CD14-positive monocyte (primary cell): ENCODE measurements at regions not wholly inside any gene's neighbourhood (a gene's known extent, or its start where the extent isn't known, plus 50 kb on each side); places are given as distances from the start of the nearest gene placed in this dataset.

Experiments used
- DNase-seq, 3 donors: peaks; one replicate each; pipeline ENCODE4 v3.0.0-alpha.2; 2011 to 2022
- H2AFZ ChIP-seq: 2 replicates; pipeline ENCODE4 v1.6.0; 2012; ENCODE audit warnings: mild to moderate bottlenecking, low read depth, low read length, inconsistent platforms; ENCODE audit not compliant: insufficient read depth, poor library complexity, severe bottlenecking
- H3K27ac ChIP-seq, 2 donors: 1 replicate in 1 of 2; 2 replicates in 1 of 2; pipeline ENCODE4 v1.5.1; 2012 to 2013; ENCODE audit warnings: low read length in 2 of 2, control low read depth in 1 of 2, inconsistent platforms in 1 of 2, low read depth in 1 of 2, mild to moderate bottlenecking in 1 of 2
- H3K27me3 ChIP-seq, 2 donors: one replicate each; pipeline versions ENCODE4 v1.6.0 to v1.6.1; 2011 to 2013; ENCODE audit warnings: low read length in 2 of 2; ENCODE audit not compliant: control insufficient read depth in 2 of 2, insufficient read depth in 2 of 2
- H3K36me3 ChIP-seq, 2 donors: replicated peaks in 1 of 2; 1 replicate in 1 of 2; 2 replicates in 1 of 2; pipeline versions ENCODE4 v1.5.1 to v1.6.1; 2012 to 2013; ENCODE audit warnings: low read length in 2 of 2, control low read depth in 1 of 2, inconsistent platforms in 1 of 2, mild to moderate bottlenecking in 1 of 2; ENCODE audit not compliant: insufficient read depth in 2 of 2, control insufficient read depth in 1 of 2
- H3K4me1 ChIP-seq, 2 donors: 1 replicate in 1 of 2; 2 replicates in 1 of 2; pipeline versions ENCODE4 v1.5.1 to v1.6.1; 2012 to 2013; ENCODE audit warnings: low read length in 2 of 2, control low read depth in 1 of 2, inconsistent platforms in 1 of 2, mild to moderate bottlenecking in 1 of 2, moderate library complexity in 1 of 2; ENCODE audit not compliant: insufficient read depth in 2 of 2, control insufficient read depth in 1 of 2
- H3K4me2 ChIP-seq: replicated peaks from 2 replicates; pipeline ENCODE3; 2012; ENCODE audit warnings: low read length, moderate library complexity, mild to moderate bottlenecking; ENCODE audit not compliant: poor library complexity, severe bottlenecking; ENCODE audit errors: extremely low read depth
- H3K4me3 ChIP-seq, 3 experiments: fragments of 200-600 bp in 1 of 3; sonication (generic) in 1 of 3; replicated peaks in 1 of 3; 1 replicate in 2 of 3; 2 replicates in 1 of 3; pipeline ENCODE4 v1.5.1; 2011 to 2013; ENCODE audit warnings: low read length in 3 of 3, mild to moderate bottlenecking in 3 of 3, control low read depth in 2 of 3, low read depth in 2 of 3, inconsistent platforms in 1 of 3, moderate library complexity in 1 of 3
- H3K79me2 ChIP-seq: 2 replicates; pipeline ENCODE4 v1.6.0; 2012; ENCODE audit warnings: mild to moderate bottlenecking, control low read depth, inconsistent platforms, low read length, moderate library complexity; ENCODE audit not compliant: insufficient read depth
- H3K9ac ChIP-seq: 2 replicates; pipeline ENCODE4 v1.6.0; 2017; ENCODE audit warnings: low read length, mild to moderate bottlenecking; ENCODE audit not compliant: insufficient read depth, poor library complexity, severe bottlenecking
- H3K9me3 ChIP-seq, 2 donors: replicated peaks in 1 of 2; 1 replicate in 1 of 2; 2 replicates in 1 of 2; pipeline versions ENCODE4 v1.5.1 to v1.6.1; 2012 to 2013; ENCODE audit warnings: low read length in 2 of 2, control low read depth in 1 of 2; ENCODE audit not compliant: control insufficient read depth in 1 of 2, insufficient read depth in 1 of 2
- H4K20me1 ChIP-seq: 2 replicates; pipeline ENCODE4 v1.6.0; 2012; ENCODE audit warnings: mild to moderate bottlenecking, low read length, control low read depth, moderate library complexity; ENCODE audit not compliant: insufficient read depth
- H3K27ac Mint-ChIP-seq, 7 donors: one replicate each; pipeline ENCODE4 v1.8.0; 2020; ENCODE audit warnings: mild to moderate bottlenecking in 7 of 7, mixed read lengths in 7 of 7, moderate library complexity in 6 of 7, inconsistent platforms in 2 of 7
- H3K27me3 Mint-ChIP-seq, 3 donors: one replicate each; pipeline ENCODE4 v1.8.0; 2021 to 2022; ENCODE audit warnings: low read depth in 3 of 3, mild to moderate bottlenecking in 3 of 3, mixed read lengths in 3 of 3, moderate library complexity in 3 of 3, inconsistent platforms in 1 of 3
- H3K36me3 Mint-ChIP-seq, 2 donors: one replicate each; pipeline ENCODE4 v1.8.0; 2020; ENCODE audit warnings: mixed read lengths in 2 of 2, inconsistent platforms in 1 of 2, mild to moderate bottlenecking in 1 of 2
- H3K4me1 Mint-ChIP-seq: one replicate; pipeline ENCODE4 v1.8.0; 2020; ENCODE audit warnings: mild to moderate bottlenecking, mixed read lengths
- H3K4me3 Mint-ChIP-seq, 2 donors: one replicate each; pipeline ENCODE4 v1.8.0; 2020; ENCODE audit warnings: mild to moderate bottlenecking in 2 of 2, mixed read lengths in 2 of 2, moderate library complexity in 1 of 2
- H3K9me3 Mint-ChIP-seq, 7 donors: one replicate each; pipeline ENCODE4 v1.8.0; 2020 to 2022; ENCODE audit warnings: mixed read lengths in 7 of 7, mild to moderate bottlenecking in 6 of 7, moderate library complexity in 6 of 7, inconsistent platforms in 2 of 7
- CTCF ChIP-seq: fragments of 200-600 bp; IDR thresholded peaks from one replicate; pipeline ENCODE4 v1.8.0; 2022; ENCODE audit warnings: antibody characterized with exemption, mild to moderate bottlenecking
- WGBS: methylation state at CpG from one replicate; pipeline ENCODE4 v1.1.5; 2013; ENCODE audit warnings: missing lambda C conversion rate; ENCODE audit not compliant: insufficient coverage; 5-methylcytosine and 5-hydroxymethylcytosine counted together
- intact Hi-C, 2 donors: fragments of 100-400 bp; cut with micrococcal nuclease; formaldehyde crosslinking; loops; one replicate each; pipeline versions ENCODE4 v1.15.0 to v1.15.1; 2023

DNA sequence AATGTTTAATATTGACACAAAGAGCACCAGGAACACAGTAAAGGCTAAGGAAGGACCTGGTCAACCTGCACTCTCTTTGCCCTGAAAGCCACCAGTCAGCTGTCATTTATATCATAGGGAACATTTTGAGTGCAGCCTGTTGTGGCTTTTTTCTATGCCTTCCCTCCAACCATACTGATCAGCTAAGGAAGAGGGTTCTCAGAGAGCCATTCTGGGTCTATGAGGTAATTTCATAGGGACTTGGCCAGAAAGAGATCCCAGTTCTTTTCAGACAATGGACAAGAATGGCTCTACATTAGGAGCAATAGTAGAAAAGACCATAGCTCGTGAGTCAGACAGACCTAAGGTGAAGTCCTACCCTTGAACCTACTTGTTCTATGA is 132.8 kb downstream of the CCDC34 start:
- no peaks in the 10 kb centered on the region for H3K4me1 Mint-ChIP-seq
- intact Hi-C loops: no loop called here
- H3K4me2 ChIP-seq: no peak overlapping the region
- WGBS: no CpG with 5 or more reads among the region's 1 CpG
- peaks cover 0 to 6% (median 2%) of the 10 kb centered on the region in 7 donors for H3K9me3 Mint-ChIP-seq
- no peak for TF ChIP-seq CTCF
- H3K27me3 Mint-ChIP-seq: peaks cover 0 to 3% (median 1%) of the 10 kb centered on the region in 3 donors
- H3K9me3 ChIP-seq: no peaks in the 10 kb centered on the region
- H3K79me2 ChIP-seq: no peaks in the 10 kb centered on the region
- no peaks in the 10 kb centered on the region for H3K36me3 ChIP-seq
- no peak overlapping the region for H3K4me3 Mint-ChIP-seq
- H3K4me3 ChIP-seq: no peak overlapping the region
- H3K27ac ChIP-seq: no peak overlapping the region
- H3K9ac ChIP-seq: no peak overlapping the region
- H3K4me1 ChIP-seq: no peaks in the 10 kb centered on the region
- H2AFZ ChIP-seq: no peak overlapping the region
- H4K20me1 ChIP-seq: no peaks in the 10 kb centered on the region
- no peak for DNase-seq
- H3K27me3 ChIP-seq: no peaks in the 10 kb centered on the region
- peak overlapping the region in 1 of 7 donors; percentile 50 for H3K27ac Mint-ChIP-seq
- no peaks in the 10 kb centered on the region for H3K36me3 Mint-ChIP-seq

DNA sequence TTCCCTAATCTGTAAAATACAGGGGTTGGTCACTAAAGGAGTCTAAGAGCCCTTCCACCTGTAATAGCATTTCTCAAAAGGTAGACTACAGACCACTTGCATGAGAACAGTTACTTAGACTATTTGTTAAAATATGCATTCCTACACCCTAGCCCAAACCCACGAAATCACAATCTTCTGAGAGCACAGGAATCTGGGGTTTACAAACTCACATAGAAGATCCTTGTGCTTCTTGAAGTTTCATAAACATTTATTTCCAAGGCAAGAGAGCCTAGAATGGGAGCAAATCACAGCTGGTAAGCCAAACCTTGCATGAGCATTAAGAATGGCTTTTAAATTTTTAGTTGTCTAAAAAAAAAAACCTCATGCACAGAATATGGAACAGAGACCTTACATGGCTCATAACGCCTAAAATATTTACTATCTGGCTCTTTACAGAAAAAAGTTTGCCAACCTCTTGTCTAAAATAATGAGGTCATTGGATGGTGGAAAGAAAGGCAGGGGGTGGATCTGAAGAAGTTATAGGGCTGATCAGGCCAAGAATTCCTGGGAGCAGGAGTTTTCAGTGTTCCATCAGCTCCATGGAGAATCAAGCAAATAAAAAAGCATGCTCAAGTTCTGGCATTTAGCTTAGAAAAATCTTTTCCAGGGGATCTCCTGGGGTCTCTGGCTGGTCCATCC is 133.4 kb downstream of the CCDC34 start:
- Mint-ChIP-seq H3K27me3 (peaks cover 0 to 3% (median 1%) of the 10 kb centered on the region in 3 donors), H3K36me3 (no peaks in the 10 kb centered on the region), H3K4me1 (no peaks in the 10 kb centered on the region), H3K9me3 (peaks cover 0 to 6% (median 1%) of the 10 kb centered on the region in 7 donors), H3K4me3 (no peak overlapping the region), H3K27ac (peak overlapping the region in 2 of 7 donors; percentile 38 to 50)
- Histone ChIP-seq H3K27ac (no peak overlapping the region), H3K36me3 (no peaks in the 10 kb centered on the region), H2AFZ (no peak overlapping the region), H4K20me1 (no peaks in the 10 kb centered on the region), H3K9me3 (no peaks in the 10 kb centered on the region), H3K79me2 (no peaks in the 10 kb centered on the region), H3K4me1 (no peaks in the 10 kb centered on the region), H3K27me3 (no peaks in the 10 kb centered on the region), H3K9ac (no peak overlapping the region), H3K4me3 (no peak overlapping the region), H3K4me2 (no peak overlapping the region)
- WGBS: 71% methylated on average over 1 of the region's 2 CpGs
- DNase-seq: no peak
- TF ChIP-seq CTCF: no peak
- intact Hi-C loops: no loop called here
